GM18508 (cell line): ENCODE measurements at regions not wholly inside any gene's neighbourhood (a gene's known extent, or its start where the extent isn't known, plus 50 kb on each side); places are given as distances from the start of the nearest gene placed in this dataset.
A peak's percentile ranks its signal among the peaks of the same experiment; 100 is the strongest.
"Not testable (repeated sequence)": the region's sequence is repeated elsewhere in the genome, so short reads cannot be mapped to it uniquely, and the experiment has no call there.

Source experiments
- ATAC-seq: cut with Tn5 transposase; IDR thresholded peaks from one replicate; pipeline ENCODE4 v1.9.1; 2021; ENCODE audit warnings: moderate number of reproducible peaks; ENCODE audit not compliant: insufficient read depth, unreplicated experiment

DNA sequence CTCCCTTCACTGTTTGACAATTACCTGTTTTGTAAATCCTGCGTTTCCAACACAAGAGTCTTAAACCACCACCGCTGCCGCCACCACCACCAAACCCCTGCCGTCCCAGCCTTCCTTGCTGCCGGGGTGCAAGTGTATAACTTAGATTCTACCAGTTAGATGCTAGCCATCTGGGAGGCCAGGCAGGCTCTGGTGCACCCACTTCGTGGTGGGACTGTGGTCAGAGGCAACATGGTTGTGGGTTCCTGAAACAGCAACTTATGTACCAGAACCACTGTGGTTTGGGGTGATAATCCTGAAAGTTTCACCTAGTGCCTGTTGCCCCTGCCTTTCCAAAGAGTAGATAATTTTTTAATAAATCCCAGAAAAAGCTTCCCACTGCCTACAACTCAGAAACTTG lies 510.5 kb downstream of the CCSER2 start:
- ATAC-seq = no peak

DNA sequence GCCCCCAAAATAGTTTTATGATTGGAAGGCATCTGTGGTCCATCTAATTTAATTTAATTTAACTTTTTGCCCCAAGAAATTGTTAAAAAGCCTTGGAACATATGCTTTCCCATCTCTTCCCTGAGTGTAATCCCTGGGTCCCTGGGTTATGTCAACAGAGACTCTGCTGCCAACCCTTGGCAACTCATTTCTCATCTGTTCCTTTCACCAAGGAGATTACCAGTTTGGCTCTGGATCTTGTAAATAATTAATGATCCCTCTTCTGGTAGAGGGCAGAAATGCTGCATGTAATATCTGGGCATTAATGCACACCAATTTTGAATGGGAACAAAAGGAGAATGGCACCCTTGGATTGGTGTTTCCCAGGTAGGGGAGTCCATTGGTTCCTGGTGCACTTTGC lies 514.2 kb downstream of the CCSER2 start:
- ATAC-seq = no peak

DNA sequence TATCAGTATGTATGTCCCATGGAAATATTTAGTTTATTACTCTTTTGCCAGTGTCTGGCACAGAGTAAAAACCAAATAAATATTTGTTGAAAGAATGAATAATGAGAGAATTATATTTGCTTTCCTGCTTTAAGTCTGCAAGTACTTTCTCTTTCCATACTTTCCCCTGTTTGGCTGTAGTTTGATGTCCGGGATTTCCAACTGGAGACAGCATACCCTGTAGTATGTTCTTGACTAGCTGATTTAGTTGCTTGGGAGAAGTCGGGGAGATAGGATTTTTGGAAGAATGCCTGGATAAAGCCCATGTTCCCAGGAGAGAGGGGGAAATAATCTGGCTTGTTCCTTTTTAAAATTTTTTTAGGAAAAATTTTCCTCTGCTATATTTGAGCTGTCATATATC lies 516.1 kb downstream of the CCSER2 start:
- no peak for ATAC-seq

DNA sequence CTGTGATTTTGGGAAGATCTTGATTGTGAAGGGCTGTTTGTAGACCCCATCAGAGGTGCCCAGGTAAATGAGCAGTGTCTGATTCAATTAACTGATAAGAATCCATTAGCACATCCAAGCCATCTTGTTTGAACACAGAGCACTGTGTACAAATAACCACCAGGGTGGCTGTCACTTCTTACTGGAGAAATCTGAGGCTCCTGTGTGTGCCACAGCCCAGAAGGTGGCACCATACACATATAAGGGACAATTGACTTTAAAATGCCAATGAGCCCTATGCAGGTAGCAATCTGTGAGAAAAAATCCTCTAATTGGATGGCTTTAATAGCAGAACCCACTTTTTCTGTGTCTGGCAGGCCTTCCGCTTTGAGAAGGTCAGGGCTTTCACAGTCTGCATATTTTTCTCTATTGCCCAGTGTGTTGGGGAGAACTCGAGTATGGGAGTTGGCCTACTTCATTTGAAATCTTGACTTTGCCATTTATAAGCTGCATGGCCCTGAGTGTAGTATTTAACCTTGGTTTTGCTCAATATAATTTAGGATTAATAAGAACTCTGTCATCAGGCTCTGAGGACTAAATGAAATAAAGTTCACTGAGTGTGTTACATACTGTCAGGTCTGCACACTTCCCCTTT lies 517.4 kb downstream of the CCSER2 start:
- peak; percentile 63 for ATAC-seq

DNA sequence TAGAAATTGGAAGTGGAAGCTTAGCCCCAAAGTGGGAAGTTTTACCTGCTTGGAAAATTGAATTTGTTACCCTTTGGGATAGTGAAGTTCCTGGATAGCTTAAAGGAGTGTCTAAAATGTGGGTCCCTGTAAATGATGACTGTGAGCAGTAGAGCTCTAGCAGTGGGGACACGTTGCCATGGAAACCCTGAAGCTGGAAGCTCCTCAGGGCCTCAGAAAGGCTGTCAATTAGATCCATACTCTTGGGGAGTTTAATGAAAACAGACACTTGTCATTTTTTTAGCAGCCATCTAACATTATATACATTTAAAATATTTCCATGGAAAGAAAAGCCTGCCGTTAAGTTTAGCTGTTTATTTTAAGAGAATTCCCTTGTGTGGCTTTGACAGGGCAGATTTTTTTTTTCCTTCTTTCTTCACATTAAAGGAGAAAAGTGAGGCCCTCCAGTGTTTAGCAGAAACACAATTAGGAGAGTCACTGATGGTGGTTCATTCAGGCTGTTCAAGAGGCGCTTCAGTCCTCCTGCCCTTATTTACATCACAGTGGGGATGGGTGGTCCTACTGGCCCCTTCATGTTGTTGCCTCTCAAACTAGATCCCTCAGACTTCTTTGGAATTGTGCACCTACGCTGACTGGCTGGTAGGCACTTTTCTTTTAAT lies 518.4 kb downstream of the CCSER2 start:
- no peak for ATAC-seq

DNA sequence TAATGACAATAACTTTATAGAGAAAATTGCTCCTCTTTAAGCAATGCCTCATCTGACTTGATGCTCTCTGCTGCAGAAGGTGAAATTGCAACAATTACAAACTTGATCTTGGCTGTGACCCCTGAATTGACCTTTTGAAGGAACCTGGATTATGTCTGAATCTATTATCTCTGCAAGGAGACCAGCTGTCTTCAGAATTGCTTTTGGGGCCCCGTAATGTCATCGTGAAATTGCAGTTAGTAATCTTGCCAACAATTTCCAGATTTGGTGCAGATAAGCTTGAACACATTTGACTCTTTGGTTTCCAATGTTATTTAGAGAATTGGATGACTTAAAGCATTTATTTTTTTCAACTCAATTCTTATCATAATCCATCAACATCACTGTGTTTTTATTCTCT lies 520.6 kb downstream of the CCSER2 start:
- no peak for ATAC-seq

DNA sequence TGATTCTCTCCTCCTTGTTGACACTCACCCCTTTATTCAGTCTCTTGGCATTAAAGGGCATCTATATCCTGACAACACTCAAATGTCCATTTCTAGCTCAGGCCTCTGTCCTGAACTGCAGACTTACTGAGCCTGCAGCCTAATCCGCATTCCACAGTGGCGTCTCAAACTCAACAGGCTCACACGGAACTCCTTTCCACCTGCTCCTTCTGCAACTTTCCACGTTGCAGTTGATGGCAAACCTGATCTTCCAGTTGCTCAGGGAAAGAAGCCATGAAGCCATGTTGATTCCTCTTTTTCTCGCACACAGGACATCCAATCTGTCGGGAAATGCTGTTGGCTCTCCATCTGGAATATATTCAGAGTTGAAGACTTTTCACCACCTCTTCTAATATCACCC lies 522.4 kb downstream of the CCSER2 start:
- no peak for ATAC-seq

DNA sequence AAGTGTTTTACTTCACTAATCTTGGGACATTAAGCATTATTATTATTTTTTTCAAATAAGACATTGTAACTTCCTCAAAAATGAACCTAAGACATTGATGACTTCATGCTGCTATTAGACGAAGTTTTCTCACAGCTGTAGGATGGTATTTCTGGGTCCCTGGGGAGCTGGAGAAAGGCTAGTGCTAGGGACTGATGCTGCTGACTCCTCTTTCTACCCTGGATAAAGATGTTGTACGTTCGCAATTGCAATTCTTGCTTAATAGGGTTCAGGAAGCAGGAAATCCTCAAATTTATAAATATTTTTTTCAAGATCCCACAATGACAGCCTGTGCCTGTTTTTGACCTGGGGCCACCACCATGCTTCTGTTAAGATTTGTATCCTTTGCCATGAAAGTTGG lies 526.0 kb downstream of the CCSER2 start:
- ATAC-seq = no peak

DNA sequence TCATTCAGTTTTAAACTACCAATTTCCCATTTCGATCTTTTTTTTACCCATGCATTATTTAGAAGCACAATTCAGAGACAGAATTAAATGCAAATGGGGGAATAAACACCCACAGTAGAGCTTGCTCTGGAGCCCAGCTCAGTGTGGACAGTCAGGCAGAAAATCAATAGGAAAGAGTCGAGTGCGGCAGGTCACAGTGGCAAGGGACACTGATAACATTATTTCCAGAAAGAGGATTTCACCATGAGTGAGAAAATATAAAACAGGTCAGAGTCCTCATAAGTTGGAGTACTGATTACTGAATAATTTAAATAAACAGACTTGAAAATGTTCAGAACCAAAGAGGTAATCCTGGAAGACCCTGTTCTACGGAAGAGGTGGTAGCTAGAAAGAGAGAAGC lies 532.5 kb downstream of the CCSER2 start:
- no peak for ATAC-seq

DNA sequence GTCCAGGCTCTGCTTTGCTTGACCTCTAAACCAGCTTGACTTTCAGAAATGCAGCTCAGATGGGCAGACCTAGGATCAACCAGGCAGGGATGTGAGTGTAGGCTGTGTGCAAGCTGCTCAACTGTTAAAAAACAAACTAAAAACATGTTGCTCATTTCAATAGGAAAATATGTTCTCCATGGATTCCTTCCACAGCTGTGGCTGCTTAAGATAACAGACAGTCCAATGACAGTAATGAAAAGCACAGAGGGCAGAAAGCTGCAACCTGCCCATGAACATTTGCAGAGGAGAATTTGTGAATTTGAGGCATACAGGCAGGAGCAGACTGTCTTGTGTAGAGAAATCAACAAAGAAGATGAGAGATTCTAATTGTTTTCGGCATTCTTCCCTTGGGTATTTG lies 534.2 kb downstream of the CCSER2 start:
- ATAC-seq = no peak

DNA sequence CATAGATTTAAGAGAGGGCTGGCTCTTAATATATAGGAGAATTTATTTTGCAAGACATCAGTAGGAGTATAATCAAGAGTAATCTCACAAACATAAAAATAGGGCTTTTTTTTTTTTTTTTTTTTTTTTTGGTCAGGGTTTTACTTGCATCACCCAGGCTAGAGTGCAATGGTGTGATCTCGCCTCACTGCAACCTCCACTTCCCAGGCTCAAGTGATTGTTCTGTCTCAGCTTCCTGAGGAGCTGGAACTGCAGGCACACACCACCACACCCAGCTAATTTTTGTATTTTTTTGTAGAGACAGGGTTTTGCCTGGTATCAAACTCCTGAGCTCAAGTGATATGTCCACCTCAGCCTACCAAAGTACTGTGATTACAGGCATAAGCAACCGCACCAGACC lies 535.3 kb downstream of the CCSER2 start:
- ATAC-seq = no peak

DNA sequence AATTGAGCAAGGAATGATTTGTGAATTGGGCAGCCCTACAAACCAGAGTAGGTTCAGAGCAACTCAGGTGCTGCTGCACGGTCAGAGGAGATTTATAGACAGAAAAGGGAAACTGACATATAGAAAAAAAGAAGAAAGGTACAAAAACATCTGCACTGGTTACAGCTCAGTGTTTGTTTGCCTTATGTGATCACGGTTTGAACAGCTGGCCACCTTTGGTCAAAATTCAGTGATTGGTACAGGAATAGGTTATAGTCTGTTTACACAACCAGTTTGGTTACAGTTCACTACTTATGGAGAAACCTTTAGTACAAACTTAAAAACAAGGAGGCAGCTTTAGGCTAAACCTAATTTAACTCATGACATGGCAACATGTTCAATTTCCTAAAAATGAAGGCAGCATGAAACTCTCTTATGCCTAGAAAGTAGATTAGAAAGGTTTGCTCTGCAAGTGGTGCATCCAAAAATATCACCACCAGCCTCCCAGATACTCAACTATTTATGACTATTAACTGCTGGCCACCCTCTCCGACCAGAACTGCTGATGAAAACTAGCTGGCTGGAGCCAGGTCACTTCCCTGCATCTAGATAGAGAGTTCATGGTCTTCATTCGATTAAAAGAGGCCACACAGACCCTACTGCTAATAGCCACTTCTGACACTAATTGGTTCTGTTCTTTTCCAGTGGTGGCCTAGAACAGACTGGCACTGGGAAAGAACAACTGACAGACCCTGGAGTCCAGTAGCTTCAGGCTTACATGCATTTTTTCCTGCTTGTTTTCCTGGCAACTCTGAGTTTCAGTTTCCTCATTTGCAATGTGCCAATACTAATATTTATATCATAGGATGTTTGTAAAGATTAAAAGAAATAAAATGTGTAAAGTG lies 548.0 kb downstream of the CCSER2 start:
- ATAC-seq = no peak

DNA sequence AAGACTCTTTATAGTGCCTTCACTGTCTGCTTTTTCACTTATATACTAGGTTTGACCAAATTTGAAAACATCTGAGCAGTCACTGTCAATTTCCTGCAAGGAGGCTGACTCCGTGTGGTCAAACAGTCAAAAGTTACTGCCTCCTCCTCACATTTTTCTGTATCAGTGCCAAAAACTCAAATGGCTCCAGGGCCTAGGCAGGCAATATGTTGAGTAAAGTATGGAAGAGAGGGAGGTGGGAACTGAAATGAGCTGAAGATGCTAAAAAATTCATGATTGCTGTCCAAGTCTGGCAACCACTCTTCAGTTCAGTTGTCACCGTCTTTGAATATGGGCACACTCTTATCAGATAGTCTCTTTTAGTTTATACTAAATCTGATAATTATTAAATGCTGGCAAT lies 551.6 kb downstream of the CCSER2 start:
- no peak for ATAC-seq

DNA sequence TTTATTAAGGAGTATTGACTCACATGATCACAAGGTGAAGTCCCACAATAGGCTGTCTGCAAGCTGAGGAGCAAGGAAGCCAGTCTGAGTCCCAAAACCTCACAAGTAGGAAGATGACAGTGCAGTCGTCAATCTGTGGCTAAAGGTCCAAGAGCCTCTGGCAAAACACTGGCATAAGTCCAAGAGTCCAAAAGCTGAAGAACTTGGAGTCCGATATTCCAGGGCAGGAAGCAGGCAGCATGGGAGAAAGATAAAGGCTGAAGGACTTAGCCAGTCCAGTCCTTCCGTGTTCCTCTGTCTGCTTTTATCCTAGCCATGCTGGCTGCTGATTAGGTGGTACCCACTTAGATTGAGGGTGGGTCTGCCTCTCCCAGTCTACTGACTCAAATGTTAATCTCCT lies 553.3 kb downstream of the CCSER2 start:
- not testable (repeated sequence) for ATAC-seq

DNA sequence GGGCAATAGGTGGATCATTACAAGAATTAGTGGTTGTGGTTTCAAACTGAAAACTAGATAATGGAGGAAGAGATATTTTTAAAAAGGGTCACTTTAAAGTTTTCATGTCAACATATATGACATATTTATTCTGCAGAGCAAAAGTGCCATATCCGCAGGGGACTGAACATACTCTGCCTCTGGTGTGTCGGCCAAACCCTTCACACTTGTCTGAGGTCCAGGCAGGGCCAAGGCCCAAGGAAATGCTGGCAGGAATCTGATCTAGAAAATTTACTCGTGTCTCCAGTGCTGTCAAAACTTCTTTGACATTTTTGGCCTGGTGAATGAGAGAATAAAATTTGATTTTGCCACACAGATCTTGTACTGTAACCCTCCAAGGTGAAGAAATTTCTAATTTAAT lies 562.3 kb downstream of the CCSER2 start:
- ATAC-seq = no peak

DNA sequence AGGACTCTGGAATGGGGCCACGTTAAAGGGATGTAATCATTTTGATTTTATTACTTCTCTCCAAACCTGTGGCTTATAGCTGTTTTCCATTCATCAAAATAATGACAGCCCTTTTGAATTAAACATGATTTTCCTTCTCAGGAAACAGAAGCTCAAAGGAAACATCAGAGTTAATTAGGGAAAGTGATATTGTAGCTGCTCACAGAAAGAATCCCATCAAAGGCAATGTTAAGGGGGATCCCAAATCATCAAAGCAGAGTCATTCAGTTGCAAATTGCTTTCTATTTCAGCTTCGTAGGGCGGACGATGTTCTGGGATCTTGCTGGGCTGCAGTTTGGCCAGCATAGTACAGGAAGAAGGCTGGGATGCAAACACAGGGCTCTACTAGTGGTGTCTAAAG lies 563.2 kb downstream of the CCSER2 start:
- ATAC-seq = no peak

DNA sequence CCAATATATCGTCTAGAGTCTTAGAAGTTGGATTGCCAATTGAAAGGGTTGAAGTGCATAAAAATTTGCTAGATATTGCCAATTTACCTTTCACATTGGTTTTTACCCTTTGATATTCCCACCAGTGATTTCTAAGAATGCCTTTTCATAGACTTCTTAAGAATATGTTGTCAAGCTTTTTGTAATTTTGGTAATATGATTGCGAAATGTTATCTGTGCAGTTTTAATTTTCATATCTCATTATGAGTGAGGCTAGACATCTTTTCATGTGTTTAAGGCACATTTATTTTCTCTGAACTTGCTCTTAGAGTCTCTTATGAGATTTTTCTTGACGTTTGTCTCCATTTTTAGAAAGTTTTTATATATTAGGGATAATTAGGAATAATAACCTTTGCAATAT lies 567.2 kb downstream of the CCSER2 start:
- no peak for ATAC-seq

DNA sequence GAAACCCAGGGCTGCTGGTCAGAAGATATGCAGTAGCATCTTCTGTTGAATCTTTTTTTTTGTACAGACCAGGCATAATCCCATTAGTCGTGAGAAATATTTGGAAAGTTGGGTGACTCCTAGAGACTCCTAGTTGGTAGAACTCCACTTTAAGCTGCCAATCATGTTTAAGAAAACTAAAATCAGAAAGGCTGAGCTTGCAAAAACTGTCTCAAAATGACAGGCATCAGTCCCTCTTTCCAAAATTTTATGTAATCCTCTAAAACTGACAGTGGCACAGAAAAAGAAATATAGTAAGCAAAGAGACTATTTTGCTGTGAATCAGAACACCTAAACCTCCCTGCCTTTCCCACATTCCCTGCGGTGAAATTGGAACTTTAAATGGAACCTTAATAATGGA lies 568.5 kb downstream of the CCSER2 start:
- ATAC-seq = no peak

DNA sequence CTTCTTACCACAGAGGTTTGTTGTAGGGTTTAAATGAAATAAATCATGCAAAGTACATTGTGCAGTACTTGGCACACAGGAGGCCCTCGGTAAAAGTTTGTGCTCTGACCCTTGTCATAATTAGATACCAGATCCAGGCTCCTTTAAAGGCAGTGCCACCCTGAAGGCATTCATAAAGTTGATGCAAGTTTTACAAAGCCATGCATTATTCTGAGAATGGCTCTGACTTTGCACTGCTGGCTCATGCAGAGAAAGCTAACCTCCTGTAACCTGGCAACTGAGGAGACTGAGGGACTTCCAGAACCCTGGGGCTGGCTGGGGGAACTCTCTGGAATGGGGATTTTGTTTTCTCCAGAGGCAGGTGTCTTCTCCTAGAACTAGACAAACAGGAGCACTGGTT lies 570.9 kb downstream of the CCSER2 start:
- ATAC-seq = no peak

DNA sequence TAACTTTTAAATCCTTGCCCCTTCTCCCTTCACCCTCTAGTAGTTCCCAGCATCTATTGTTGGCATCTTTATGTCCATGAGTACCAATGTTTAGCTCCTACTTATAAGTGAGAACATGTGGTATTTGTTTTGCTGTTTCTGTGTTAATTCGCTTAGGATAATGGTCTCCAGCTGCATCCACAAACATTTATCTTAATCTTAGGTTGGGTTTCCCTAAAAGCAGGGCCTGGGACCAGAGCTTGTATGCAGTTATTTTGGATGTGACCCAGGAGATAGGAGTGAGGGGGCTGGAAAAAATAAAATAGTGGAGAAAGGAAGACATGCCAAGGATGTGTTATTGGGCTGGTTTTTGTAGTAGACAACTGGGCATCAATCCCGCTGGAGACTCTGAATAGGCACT lies 571.8 kb downstream of the CCSER2 start:
- no peak for ATAC-seq

DNA sequence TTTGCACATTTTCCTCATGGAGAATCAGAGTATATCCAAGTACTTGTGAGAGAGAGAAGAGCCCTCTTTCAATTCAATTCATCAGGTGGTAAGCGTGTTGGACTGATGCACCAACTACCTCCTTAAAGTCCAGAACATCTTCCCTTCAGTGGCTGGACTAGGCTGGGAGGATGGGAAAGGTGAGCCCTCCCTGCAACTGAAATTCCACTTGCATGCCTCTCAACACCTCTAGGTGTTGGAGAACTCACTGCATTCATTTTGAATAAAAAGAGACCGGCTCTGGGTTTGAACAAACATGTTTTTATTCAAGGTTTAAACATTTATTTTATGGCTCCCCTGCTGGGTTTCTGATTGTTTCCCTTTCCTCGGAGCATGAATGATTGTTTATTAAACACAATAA lies 573.5 kb downstream of the CCSER2 start:
- ATAC-seq = no peak

DNA sequence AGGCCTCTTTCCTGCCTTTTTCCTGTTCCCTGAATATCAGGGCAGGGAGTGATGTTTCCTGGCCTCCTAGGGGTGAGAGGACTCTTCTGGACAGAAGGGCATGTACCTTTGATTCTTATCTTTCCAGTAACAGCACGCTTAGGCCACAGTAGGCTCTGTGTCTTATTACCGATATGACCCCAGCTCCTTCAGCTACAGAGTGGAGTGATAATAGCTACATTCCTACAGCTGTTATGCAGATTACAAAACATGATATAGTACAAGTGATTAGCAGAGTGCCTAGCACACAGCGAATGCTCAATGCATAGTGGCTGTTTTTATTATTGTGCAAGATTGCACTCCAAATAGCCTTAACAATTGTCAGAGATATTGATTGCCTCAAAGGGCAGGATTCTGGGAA lies 574.2 kb downstream of the CCSER2 start:
- no peak for ATAC-seq
